Spinal cord (tissue), 9 donors: ENCODE measurements at regions not wholly inside any gene's neighbourhood (a gene's known extent, or its start where the extent isn't known, plus 50 kb on each side); places are given as distances from the start of the nearest gene placed in this dataset.

Source experiments
- DNase-seq, 6 donors: peaks; one replicate each; pipeline versions ENCODE4 v3.0.0 to v3.0.0-alpha.2; 2013 to 2015; ENCODE audit warnings: low spot score in 6 of 6, low read depth in 4 of 6
- H3K27ac ChIP-seq: one replicate; pipeline ENCODE4 v1.5.1; 2013; ENCODE audit warnings: low read depth, low read length, control low read depth
- H3K27me3 ChIP-seq: one replicate; pipeline ENCODE4 v1.6.1; 2013; ENCODE audit warnings: low read length; ENCODE audit not compliant: control insufficient read depth, insufficient read depth
- H3K36me3 ChIP-seq: one replicate; pipeline ENCODE4 v1.6.1; 2013; ENCODE audit warnings: low read length; ENCODE audit not compliant: control insufficient read depth, insufficient read depth
- H3K4me1 ChIP-seq: one replicate; pipeline ENCODE4 v1.6.1; 2013; ENCODE audit warnings: low read length; ENCODE audit not compliant: control insufficient read depth, insufficient read depth
- H3K4me3 ChIP-seq: one replicate; pipeline ENCODE4 v1.5.1; 2013; ENCODE audit warnings: low read depth, low read length, control low read depth
- H3K9me3 ChIP-seq: one replicate; pipeline ENCODE4 v1.6.1; 2013; ENCODE audit warnings: low read length; ENCODE audit not compliant: control insufficient read depth, insufficient read depth
- WGBS: methylation state at CpG from one replicate; pipeline ENCODE4 v1.1.5; 2013; ENCODE audit warnings: missing lambda C conversion rate; ENCODE audit not compliant: insufficient coverage; 5-methylcytosine and 5-hydroxymethylcytosine counted together
- donor health status: healthy.

- no peaks in the 10 kb centered on the region for H3K36me3 ChIP-seq
- H3K4me3 ChIP-seq, result no peak overlapping the region
- no peak for DNase-seq
- H3K27ac ChIP-seq, result no peak overlapping the region
- peaks cover 6% of the 10 kb centered on the region for H3K27me3 ChIP-seq
- no peaks in the 10 kb centered on the region for H3K9me3 ChIP-seq
- peaks cover 15% of the 10 kb centered on the region for H3K4me1 ChIP-seq
- 52% methylated on average over 7 of the region's 9 CpGs for WGBS
Observed at GRCh38 chr6:44667668-44668390, 280.3 kb downstream of the CDC5L start.

DNA sequence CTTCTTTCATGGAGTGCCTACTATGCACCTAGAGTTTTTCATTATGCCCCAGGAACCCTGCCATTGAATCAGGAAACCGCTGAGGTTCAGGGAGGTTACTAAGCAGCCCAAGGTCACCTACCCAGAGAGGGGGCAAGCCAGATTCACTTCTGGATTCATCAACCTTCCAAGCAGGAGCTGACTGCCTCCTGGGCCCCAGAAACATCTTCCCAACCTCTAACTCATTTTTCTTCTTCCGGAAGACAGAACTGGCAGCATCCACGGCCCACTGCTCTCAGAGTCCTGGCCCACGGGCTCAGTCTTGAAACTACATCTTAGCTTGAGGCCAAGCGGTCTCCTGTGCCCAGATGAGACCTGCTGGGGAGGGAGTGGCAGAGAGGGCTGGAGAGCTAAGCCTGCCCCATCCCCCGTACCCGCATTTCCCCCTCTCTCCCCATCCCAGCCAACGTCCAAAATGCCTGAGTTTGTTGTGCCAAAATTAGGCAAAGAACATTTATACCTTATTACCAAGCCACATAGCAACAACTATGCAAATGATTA, 281.0 kb downstream of the CDC5L start:
- H3K4me1 ChIP-seq, result peaks cover 13% of the 10 kb centered on the region
- peaks cover 2% of the 10 kb centered on the region for H3K27me3 ChIP-seq
- no peak overlapping the region for H3K27ac ChIP-seq
- DNase-seq, result no peak
- no peak overlapping the region for H3K4me3 ChIP-seq
- WGBS, result 18% methylated on average over 2 of the region's 8 CpGs
- H3K9me3 ChIP-seq, result no peaks in the 10 kb centered on the region
- H3K36me3 ChIP-seq, result no peaks in the 10 kb centered on the region

DNA sequence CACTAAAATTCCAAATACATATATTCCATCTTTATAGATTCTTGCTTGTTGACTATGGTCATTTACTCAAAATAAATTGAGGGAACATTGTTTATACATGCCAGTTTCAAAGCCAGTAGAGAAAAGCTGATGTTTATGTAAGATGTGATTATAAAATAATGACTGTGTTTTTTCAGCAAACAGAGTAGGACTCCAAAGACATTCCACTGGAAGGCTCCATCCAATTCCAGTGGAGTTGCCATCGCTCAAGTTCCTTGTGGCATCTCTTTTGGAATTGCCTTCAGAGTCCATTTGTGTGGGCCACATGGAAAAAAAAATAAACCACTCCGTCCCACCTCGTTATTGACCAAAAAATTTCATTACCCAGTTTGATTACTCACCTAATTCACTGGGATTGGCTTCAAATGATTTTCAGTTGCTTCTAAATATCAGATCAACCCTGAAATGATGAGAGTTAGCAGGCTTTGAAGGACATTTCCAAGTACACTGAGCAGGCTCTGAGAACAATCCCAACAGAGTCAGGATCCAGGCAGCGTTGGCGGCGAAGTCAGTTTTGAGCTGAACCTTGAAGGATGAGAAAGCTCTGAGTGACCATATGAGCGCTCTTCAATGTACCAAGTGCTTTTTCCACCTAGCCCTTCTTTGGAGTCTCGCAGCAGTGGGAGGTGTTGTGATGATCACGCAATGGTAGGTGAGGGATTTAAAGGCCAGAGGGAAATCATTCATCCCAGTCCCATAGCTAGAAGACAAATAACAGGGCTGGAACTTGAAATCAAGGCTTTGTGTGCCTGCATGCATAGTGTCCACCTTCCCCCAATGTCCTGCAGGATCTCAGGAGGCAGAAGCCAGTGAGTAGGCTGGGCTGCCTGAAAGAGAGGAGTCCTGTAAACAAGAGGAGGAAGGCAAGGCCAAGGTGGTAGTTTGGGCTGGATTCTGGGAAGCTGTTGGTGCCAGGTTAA, 281.7 kb downstream of the CDC5L start:
- WGBS, result 100% methylated on average over 4 of the region's 9 CpGs
- Histone ChIP-seq H3K27ac (no peak overlapping the region), H3K4me1 (peaks cover 6% of the 10 kb centered on the region), H3K27me3 (no peaks in the 10 kb centered on the region), H3K9me3 (no peaks in the 10 kb centered on the region), H3K36me3 (no peaks in the 10 kb centered on the region), H3K4me3 (no peak overlapping the region)
- DNase-seq, result no peak

DNA sequence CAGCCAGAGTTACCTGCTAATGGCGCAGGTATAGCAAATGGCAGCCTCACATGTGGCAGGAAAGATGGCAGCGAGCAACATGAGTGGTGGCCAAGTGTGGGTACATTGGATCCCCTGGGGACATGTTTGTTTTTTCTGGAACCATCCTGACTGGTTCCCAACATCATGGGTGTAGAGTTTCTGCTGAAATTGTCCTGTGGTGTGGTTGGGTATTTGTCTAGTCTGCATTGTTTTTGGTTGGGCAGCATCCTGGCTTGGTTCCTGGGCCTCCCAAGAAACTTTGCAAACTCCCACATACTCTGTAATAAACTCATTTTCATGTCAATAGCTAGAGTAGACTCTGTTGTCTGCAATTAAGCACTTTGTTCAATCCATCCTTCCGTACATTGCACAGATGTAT, 282.6 kb downstream of the CDC5L start:
- Histone ChIP-seq H3K4me3 (no peak overlapping the region), H3K36me3 (no peaks in the 10 kb centered on the region), H3K27ac (no peak overlapping the region), H3K9me3 (no peaks in the 10 kb centered on the region), H3K4me1 (no peaks in the 10 kb centered on the region), H3K27me3 (no peaks in the 10 kb centered on the region)
- no peak for DNase-seq
- 86% methylated on average over 2 of the region's 3 CpGs for WGBS

DNA sequence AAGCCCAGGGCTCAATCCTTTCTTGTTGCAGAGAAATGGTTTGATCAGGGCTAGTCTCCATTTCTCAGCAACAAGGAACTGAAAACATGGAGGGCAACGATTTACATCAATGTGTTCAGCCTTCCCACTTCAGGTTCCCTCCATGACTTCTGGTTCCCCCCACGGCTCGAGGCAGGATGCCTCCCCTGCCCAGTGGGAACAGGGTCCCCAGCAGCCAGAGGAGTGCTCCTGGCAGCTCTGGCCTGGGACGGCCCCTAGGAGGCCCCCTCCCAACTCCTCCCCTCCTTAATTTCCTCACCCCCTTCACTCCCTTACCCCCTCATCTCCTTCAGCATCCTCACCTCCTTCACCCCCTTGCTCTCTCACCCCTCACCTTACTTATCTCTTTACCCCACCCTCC, 283.8 kb downstream of the CDC5L start:
- no peaks in the 10 kb centered on the region for H3K9me3 ChIP-seq
- 93% methylated on average over 4 of the region's 4 CpGs for WGBS
- H3K27ac ChIP-seq, result no peak overlapping the region
- no peak overlapping the region for H3K4me3 ChIP-seq
- H3K36me3 ChIP-seq, result no peaks in the 10 kb centered on the region
- H3K27me3 ChIP-seq, result no peaks in the 10 kb centered on the region
- no peak for DNase-seq
- no peaks in the 10 kb centered on the region for H3K4me1 ChIP-seq

DNA sequence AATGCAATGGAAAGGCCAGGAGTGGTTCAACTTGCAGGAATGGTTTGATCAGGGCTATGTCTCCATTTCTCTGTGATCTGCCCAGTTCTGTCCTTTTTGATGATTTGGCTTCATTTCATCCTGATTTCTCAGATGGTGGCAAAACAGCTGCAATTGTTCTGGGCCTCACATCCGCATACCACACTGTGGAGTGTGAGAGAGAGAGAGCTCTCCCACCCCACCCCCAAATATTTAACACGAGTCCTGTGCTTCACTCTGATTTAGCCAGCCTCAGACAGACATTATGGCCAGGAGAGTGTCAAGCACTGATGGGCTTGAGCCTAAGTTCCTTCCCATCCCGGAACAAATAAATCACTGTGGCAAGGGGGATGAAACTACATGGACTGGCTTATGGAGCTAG, 284.6 kb downstream of the CDC5L start:
- Histone ChIP-seq H3K4me1 (no peaks in the 10 kb centered on the region), H3K36me3 (no peaks in the 10 kb centered on the region), H3K27ac (no peak overlapping the region), H3K9me3 (no peaks in the 10 kb centered on the region), H3K27me3 (no peaks in the 10 kb centered on the region), H3K4me3 (no peak overlapping the region)
- 100% methylated on average over 1 of the region's 3 CpGs for WGBS
- DNase-seq, result no peak

DNA sequence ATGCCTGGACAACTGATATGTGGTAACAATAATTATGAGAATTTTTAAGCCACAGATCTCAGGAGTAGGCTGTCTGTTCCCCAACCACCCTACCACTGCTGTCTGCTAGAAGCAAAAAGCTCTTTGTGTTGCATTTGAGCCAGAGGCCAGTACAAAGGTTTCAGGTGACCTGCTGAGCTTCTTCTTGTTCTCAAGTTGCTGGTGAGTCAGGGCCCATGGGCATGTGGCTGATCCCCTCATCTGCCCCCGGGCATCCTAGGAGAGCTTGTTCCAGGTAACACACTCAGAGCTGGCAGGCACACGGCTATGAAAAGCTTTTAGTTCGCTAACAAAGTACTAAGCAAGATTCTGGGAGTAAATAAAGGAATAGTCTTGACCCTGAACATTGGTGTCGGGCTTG, 285.3 kb downstream of the CDC5L start:
- Histone ChIP-seq H3K4me1 (no peaks in the 10 kb centered on the region), H3K27ac (no peak overlapping the region), H3K4me3 (no peak overlapping the region), H3K36me3 (no peaks in the 10 kb centered on the region), H3K9me3 (no peaks in the 10 kb centered on the region), H3K27me3 (no peaks in the 10 kb centered on the region)
- DNase-seq, result no peak
- 82% methylated on average over 4 of the region's 4 CpGs for WGBS

DNA sequence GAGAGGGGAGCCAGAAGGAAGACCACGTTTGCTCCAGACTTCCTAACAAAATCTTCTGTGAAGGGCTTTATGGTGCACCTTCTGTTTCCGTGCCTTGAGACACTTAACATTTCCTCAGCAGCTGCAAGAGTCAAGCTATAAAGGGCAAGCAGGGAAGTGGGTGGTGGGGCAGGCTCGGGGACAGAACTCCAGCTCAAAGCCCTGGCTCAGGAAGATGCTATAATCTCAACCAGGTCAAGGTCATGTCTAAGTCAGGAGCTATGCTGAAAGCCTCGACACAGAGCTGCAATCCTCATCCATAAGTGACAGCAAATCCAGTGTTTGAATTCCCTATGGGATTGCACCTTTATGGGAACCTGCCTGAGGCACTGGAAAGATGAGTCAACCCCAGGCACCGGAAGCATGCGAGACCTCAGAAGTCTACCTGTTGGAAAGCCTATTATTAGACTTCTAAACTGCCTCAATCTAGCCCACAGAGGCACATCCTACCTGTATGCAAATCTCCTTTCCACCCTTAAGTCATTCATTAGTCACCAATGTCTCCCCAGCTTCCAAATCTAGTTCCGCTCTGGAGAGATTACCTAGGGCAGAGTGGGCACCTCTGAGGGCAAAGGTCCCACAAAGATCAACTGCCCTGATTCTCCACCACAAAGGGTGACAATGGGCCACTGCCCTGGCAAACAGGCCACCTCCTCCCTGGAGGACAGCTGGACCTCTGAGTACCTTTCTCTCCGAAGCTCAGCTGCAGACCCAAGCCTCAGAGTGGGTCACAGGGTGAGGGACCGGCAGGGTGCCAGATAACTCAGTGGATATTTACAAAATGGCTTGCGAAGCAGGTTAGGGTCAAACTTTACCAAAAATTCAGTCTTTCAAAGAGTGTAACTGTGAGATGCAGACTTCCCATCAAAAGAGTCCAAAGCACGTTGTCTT, 287.0 kb downstream of the CDC5L start:
- no peak overlapping the region for H3K4me3 ChIP-seq
- WGBS, result 82% methylated on average over 7 of the region's 11 CpGs
- no peaks in the 10 kb centered on the region for H3K36me3 ChIP-seq
- H3K4me1 ChIP-seq, result no peaks in the 10 kb centered on the region
- no peaks in the 10 kb centered on the region for H3K9me3 ChIP-seq
- no peaks in the 10 kb centered on the region for H3K27me3 ChIP-seq
- DNase-seq, result no peak
- no peak overlapping the region for H3K27ac ChIP-seq

DNA sequence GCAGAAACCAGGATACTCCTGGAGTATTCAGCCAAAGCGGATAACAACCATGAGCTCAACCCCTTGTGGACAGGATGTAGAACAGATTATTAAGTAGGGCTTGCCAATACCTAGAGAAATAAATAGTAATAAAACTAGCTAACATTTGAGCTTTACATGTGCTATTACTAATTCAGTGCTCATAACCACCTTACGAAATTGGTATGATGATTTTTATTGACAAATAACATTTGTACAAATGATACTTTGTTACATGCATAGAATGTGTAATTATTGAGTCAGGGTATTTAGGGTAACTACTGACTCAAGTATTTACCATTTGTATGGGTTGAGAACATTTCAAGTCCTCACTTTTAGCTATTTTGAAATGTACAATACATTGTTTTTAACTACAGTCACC, 287.9 kb downstream of the CDC5L start:
- no peak for DNase-seq
- no CpG with 5 or more reads among the region's 2 CpGs for WGBS

More for the DNA sequence above, 287.9 kb downstream of the CDC5L start:
- no peak overlapping the region for H3K27ac ChIP-seq
- no peak overlapping the region for H3K4me3 ChIP-seq
- no peaks in the 10 kb centered on the region for H3K9me3 ChIP-seq
- no peaks in the 10 kb centered on the region for H3K27me3 ChIP-seq
- H3K36me3 ChIP-seq, result no peaks in the 10 kb centered on the region
- H3K4me1 ChIP-seq, result no peaks in the 10 kb centered on the region
